NCI-H345 treated with DMSO at 0.1 percent for 48 hours (cell line): ENCODE measurements at regions not wholly inside any gene's neighbourhood (a gene's known extent, or its start where the extent isn't known, plus 50 kb on each side); places are given as distances from the start of the nearest gene placed in this dataset.

Source experiments
- DNase-seq: peaks from one replicate; lab custom pipeline; 2025; ENCODE audit not compliant: unreplicated experiment; lab: John Stamatoyannopoulos, UW

GRCh38 chr18:41829647-41830516 is 125.2 kb upstream of the PIK3C3 start:
- DNase-seq, result no peak

DNA sequence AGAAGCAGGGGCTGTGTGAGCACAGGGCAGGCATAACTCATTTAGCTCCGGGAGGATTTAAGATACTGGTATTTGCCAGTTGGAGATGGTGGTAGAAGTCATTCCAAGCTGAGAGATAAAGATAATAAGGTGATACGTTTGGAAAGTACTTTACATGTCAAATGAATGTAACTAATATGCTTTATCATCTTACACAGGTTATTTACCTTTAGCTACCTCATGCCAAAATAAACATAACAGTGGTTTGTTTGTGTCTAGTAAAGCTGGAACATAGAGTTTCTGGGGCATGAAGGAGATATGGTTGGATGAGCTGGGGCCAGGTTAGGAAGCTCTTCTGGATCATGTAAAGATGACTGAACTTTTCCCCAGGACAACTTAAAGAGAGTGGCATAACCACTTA is 126.9 kb upstream of the PIK3C3 start:
- peak; percentile 56 for DNase-seq

DNA sequence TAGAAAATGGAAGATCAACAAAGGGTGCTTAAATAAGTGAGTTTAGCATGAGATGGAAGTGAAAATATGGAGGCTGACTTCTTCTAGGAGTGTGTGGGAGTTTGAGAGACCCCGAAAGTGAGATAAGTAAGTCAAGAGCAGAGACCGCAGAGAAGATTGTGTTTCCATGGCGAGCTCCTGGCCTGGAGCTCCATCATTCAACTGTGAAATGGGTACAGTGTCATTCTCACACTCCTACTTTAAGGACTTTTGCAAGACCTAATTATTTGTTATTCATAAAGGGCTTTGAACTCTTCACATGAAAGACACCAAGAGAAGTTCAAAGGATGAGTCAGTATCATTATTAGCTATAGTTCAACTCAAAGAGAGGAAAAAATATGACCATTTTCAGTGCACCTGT is 134.2 kb upstream of the PIK3C3 start:
- no peak for DNase-seq

- no peak for DNase-seq
These were observed 136.4 kb upstream of the PIK3C3 start for GRCh38 chr18:41818381-41819355.

- no peak for DNase-seq
These were observed 140.4 kb upstream of the PIK3C3 start for GRCh38 chr18:41814651-41815050.

DNA sequence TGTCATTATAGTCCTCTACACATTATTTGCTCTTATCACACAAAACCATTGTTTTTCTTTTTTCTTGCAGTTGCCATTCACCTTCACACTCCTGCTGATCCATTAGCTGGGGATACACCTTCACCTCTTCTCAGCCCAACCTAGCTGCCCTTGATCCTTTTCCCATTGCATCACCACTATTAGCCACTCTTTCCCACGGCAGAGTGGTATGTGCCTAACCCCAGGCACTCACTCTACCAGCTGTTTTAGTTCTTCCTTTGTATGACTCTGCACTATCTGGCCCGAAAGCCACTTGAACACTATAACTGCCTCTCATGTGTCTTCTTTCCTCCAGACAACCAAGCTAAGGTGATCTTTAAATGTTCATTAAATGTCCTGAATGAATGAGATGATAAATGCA is 145.4 kb upstream of the PIK3C3 start:
- DNase-seq, result no peak

DNA sequence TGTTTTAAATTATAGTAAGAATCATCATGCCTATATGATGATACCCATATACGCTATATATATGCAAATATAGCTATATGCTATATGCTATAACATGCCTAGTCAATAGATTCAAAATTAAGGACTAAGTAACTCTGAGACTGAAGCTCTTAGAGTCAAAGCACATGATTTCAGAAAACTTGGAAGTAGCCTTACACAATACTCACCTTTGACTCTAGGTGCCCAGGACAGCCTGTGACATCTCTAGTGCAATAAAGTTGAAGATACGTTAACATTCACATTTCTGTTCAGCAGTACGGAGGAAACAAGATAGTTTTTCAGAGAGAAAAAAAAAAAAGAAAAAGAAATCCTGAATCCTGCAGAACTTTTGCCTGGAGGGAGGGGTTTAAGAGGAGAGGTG is 149.7 kb upstream of the PIK3C3 start:
- no peak for DNase-seq

- DNase-seq, result no peak
These were observed 156.2 kb upstream of the PIK3C3 start for GRCh38 chr18:41798879-41799278.

GRCh38 chr18:41790687-41791086 is 164.3 kb upstream of the PIK3C3 start:
- no peak for DNase-seq

- DNase-seq, result no peak
These were observed 166.0 kb upstream of the PIK3C3 start for GRCh38 chr18:41789001-41789400.

GRCh38 chr18:41783879-41784278 is 171.2 kb upstream of the PIK3C3 start:
- no peak for DNase-seq

DNA sequence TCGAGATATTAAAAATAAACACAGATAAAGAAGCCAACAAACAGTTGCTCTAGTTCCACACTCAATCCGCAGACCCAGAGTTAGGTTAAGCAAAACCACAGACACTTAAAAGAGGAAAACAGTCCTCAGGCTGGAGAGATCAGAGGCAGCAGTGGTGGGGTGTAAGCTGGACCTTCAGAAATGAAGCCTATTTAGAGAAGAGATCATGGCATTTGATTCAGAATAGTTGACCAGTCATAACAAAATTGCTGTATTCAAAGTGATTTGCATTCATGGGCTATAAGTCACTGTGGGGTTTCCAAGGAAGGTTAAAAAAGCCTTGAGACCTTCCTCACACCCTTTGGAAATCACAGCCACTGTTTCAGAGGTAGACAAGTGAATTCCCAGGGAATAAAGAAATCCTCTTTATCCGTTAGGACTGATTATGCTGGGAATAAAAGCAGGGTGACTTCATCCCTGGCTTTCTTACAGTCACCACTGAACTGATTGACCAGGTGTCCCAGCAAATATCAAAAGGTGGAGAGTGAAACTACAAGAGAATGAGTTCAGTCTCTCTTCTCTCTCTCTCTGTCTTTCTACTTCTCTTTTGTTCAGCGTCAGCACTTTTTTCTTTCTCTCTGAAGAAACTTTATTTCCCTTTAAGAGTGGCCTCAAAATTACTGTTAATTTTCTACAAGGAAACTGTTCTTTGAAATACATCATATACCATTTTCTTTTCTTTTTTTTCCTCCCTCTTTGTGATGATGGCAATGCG is 171.8 kb upstream of the PIK3C3 start:
- no peak for DNase-seq

- DNase-seq, result no peak
These were observed 183.1 kb upstream of the PIK3C3 start for GRCh38 chr18:41771973-41772372.

DNA sequence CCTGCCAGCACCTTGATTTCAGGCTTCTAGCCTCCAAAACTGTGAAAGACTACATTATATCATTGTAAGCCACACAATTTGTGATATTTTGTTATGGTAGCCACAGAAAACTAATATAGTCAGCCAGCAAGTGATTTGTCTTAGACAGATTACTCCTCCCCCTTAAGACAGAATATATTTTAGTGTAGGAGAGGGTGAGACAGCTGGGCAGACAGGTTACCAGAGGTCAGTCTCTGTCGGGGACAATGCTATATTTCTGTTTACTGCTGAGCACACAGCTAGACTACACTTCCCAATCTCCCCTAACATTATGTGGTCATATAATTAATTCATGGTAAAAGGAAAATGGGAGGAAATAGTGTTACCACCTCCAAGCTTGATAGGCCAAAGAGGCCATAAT is 185.8 kb upstream of the PIK3C3 start:
- DNase-seq, result no peak

DNA sequence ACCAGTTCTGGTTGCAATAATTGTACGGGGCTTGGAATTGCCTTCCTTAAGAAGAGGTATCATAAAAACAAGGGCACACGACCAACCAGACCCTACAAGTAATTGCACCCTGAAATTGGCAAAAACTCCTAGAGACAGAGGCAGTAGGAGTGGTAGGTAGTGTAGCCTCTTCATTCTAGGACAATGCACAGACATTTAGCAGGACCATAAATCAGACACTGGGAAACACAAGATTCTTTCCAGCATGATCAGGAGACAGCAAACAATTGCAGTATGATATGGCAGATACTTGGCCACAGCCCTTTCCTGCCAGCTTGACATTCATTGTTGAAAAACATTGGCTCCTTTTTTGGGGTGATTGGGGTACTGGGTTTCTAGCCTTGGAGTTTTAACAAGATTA is 186.6 kb upstream of the PIK3C3 start:
- no peak for DNase-seq

GRCh38 chr18:41767960-41768359 is 187.1 kb upstream of the PIK3C3 start:
- DNase-seq, result no peak

- no peak for DNase-seq
These were observed 189.6 kb upstream of the PIK3C3 start for GRCh38 chr18:41765460-41765859.

GRCh38 chr18:41763361-41763760 is 191.7 kb upstream of the PIK3C3 start:
- DNase-seq, result no peak

DNA sequence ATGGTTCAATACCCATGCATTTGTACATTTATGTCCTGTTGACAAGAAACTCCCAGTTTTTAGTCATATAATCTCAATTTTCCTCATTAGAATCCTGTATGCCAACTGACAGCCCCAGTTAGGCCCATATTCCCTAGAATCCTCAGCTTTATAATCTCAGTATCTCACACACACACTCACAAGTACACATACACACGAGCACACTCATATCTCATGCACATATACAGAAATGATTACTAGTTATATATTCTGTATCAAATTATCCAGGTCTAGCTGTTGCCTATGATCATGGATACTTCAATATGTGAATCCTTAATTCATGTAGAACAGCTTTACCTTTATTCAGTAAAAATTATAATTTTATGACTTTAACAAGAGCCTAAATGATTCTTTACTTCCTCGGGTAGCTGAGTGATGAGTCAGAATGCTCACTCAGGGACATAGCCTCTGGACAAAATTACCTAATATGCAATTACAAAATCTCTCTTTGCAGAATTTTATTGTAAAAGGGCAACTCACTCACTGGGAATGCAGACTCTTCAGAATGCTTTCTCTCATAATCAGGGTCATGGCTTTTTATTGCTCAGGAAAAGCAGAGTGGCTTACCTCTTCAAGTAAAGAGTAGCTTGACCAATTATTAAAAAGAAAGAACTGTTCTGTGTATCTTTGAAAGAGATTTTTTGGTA is 193.6 kb upstream of the PIK3C3 start:
- DNase-seq, result no peak

DNA sequence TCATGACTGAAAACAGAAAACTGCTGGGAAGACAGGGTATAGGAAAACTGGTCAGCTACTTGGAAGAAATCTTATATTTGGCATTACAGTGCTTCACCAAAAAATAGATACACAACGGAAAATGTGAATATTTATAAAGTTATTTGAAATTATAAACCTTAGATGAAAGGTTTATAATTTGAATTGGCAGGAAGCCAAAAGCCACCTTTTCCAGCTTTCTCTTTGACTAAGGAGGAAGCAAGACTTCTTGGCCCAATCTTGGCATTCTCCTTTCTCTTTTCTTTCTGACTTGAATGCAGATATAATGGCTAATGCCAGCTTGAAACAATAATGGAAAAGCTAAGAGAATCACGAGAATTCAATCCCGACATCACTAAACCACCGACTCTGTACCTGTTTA is 196.5 kb upstream of the PIK3C3 start:
- DNase-seq, result no peak

GRCh38 chr18:41756141-41756540 is 198.9 kb upstream of the PIK3C3 start:
- DNase-seq, result no peak
